ENCODE measurements at regions not wholly inside any gene's neighbourhood (a gene's known extent, or its start where the extent isn't known, plus 50 kb on each side); places are given as distances from the start of the nearest gene placed in this dataset.

- H3K4me3 ChIP-seq, result no peak overlapping the region
- H3K36me3 ChIP-seq, result no peaks in the 10 kb centered on the region
- no peaks in the 10 kb centered on the region for H3K9me3 ChIP-seq
- H3K4me1 ChIP-seq, result no peaks in the 10 kb centered on the region
- intact Hi-C loops (cut with DNase I; ENCODE audit: low total_unique reads), result no loop called here
- H3K27ac ChIP-seq, result no peak overlapping the region
- no peaks in the 10 kb centered on the region for H3K27me3 ChIP-seq
- TF ChIP-seq POLR2A (IDR thresholded peaks at IDR 0.05) (no peak), POLR2AphosphoS5 (IDR thresholded peaks at IDR 0.05) (no peak), CTCF (IDR thresholded peaks at IDR 0.05) (no peak)
- DNase-seq (ENCODE audit: low spot score in 2 of 2), result no peak
These were observed 69.0 kb downstream of the KIF2B start for GRCh38 chr17:53891726-53892125.

GRCh38 chr17:53892222-53892621, 69.5 kb downstream of the KIF2B start:
- H3K27ac ChIP-seq, result no peak overlapping the region
- intact Hi-C loops (cut with DNase I; ENCODE audit: low total_unique reads), result no loop called here
- H3K4me3 ChIP-seq, result no peak overlapping the region
- no peak for TF ChIP-seq CTCF (IDR thresholded peaks at IDR 0.05)
- TF ChIP-seq POLR2AphosphoS5 (IDR thresholded peaks at IDR 0.05), result no peak
- no peak for TF ChIP-seq POLR2A (IDR thresholded peaks at IDR 0.05)
- DNase-seq (ENCODE audit: low spot score in 2 of 2), result no peak
- H3K9me3 ChIP-seq, result no peaks in the 10 kb centered on the region
- no peaks in the 10 kb centered on the region for H3K27me3 ChIP-seq
- H3K36me3 ChIP-seq, result no peaks in the 10 kb centered on the region
- H3K4me1 ChIP-seq, result no peaks in the 10 kb centered on the region

GRCh38 chr17:53894591-53894990, 71.9 kb downstream of the KIF2B start:
- H3K9me3 ChIP-seq, result no peaks in the 10 kb centered on the region
- H3K27me3 ChIP-seq, result no peaks in the 10 kb centered on the region
- no peaks in the 10 kb centered on the region for H3K36me3 ChIP-seq
- intact Hi-C loops (cut with DNase I; ENCODE audit: low total_unique reads), result no loop called here
- TF ChIP-seq POLR2AphosphoS5 (IDR thresholded peaks at IDR 0.05) (no peak), CTCF (IDR thresholded peaks at IDR 0.05) (no peak), POLR2A (IDR thresholded peaks at IDR 0.05) (no peak)
- no peak overlapping the region for H3K27ac ChIP-seq
- H3K4me1 ChIP-seq, result no peaks in the 10 kb centered on the region
- H3K4me3 ChIP-seq, result no peak overlapping the region
- DNase-seq (ENCODE audit: low spot score in 2 of 2), result no peak

- TF ChIP-seq POLR2A (IDR thresholded peaks at IDR 0.05) (no peak), POLR2AphosphoS5 (IDR thresholded peaks at IDR 0.05) (no peak), CTCF (IDR thresholded peaks at IDR 0.05) (no peak)
- DNase-seq (ENCODE audit: low spot score in 2 of 2), result no peak
- Histone ChIP-seq H3K36me3 (no peaks in the 10 kb centered on the region), H3K27ac (no peak overlapping the region), H3K4me1 (no peaks in the 10 kb centered on the region), H3K4me3 (no peak overlapping the region), H3K27me3 (no peaks in the 10 kb centered on the region), H3K9me3 (no peaks in the 10 kb centered on the region)
- intact Hi-C loops (cut with DNase I; ENCODE audit: low total_unique reads), result no loop called here
These were observed 73.3 kb downstream of the KIF2B start for GRCh38 chr17:53896047-53896446.

GRCh38 chr17:53900951-53901350, 78.2 kb downstream of the KIF2B start:
- H3K36me3 ChIP-seq, result no peaks in the 10 kb centered on the region
- no peaks in the 10 kb centered on the region for H3K4me1 ChIP-seq
- H3K9me3 ChIP-seq, result peaks cover 4 to 16% of the 10 kb centered on the region in 2 donors
- H3K27me3 ChIP-seq, result no peaks in the 10 kb centered on the region
- no peak overlapping the region for H3K27ac ChIP-seq
- TF ChIP-seq POLR2AphosphoS5 (IDR thresholded peaks at IDR 0.05) (no peak), POLR2A (IDR thresholded peaks at IDR 0.05) (no peak), CTCF (IDR thresholded peaks at IDR 0.05) (no peak)
- H3K4me3 ChIP-seq, result no peak overlapping the region
- DNase-seq (ENCODE audit: low spot score in 2 of 2), result no peak
- intact Hi-C loops (cut with DNase I; ENCODE audit: low total_unique reads), result no loop called here
